H1 (cell line): ENCODE measurements at regions not wholly inside any gene's neighbourhood (a gene's known extent, or its start where the extent isn't known, plus 50 kb on each side); places are given as distances from the start of the nearest gene placed in this dataset.

Experiments
- CTCF ChIA-PET: fragments of 300-600 bp; sonication (Branson Sonifier 250); formaldehyde crosslinking; loops from one replicate; lab custom pipeline; 2021; ENCODE audit not compliant: partially characterized antibody; lab: Charles Lee
- POLR2A ChIA-PET: fragments of 300-600 bp; sonication (Branson Sonifier 250); formaldehyde crosslinking; loops from one replicate; lab custom pipeline; 2021; ENCODE audit warnings: inconsistent platforms; ENCODE audit not compliant: partially characterized antibody; lab: Charles Lee
- DNase-seq, 2 experiments: peaks; one replicate each; pipeline versions ENCODE4 v3.0.0 to v3.0.0-alpha.2; 2010 to 2022; ENCODE audit warnings: low spot score in 2 of 2, low read depth in 1 of 2, mixed read lengths in 1 of 2
- FAIRE-seq: peaks from 2 replicates; lab custom pipeline; 2011; peaks lifted over from hg19 to GRCh38; lab: Jason Lieb, UNC
- H2AFZ ChIP-seq: 2 replicates; pipeline ENCODE4 v1.8.1; 2012; ENCODE audit warnings: low read length, inconsistent platforms
- H2AK5ac ChIP-seq: 2 replicates; pipeline ENCODE4 v1.6.1; 2013; ENCODE audit warnings: low read depth, low read length
- H2BK120ac ChIP-seq: replicated peaks from 2 replicates; pipeline ENCODE3; 2013; ENCODE audit warnings: low read depth, low read length, inconsistent platforms
- H2BK12ac ChIP-seq: 2 replicates; pipeline ENCODE4 v1.6.1; 2013; ENCODE audit warnings: low read depth, low read length
- H2BK15ac ChIP-seq: 2 replicates; pipeline ENCODE4 v1.6.1; 2013; ENCODE audit warnings: low read length
- H2BK20ac ChIP-seq: 2 replicates; pipeline ENCODE4 v1.6.1; 2013; ENCODE audit warnings: low read length
- H2BK5ac ChIP-seq: 2 replicates; pipeline ENCODE4 v1.6.1; 2013; ENCODE audit warnings: low read depth, low read length
- H3K14ac ChIP-seq: 2 replicates; pipeline ENCODE4 v1.6.1; 2013; ENCODE audit warnings: inconsistent platforms; ENCODE audit not compliant: insufficient read length
- H3K18ac ChIP-seq: 2 replicates; pipeline ENCODE4 v1.6.1; 2013; ENCODE audit warnings: low read length; ENCODE audit errors: extremely low read depth
- H3K23ac ChIP-seq: 2 replicates; pipeline ENCODE4 v1.6.1; 2013; ENCODE audit warnings: inconsistent platforms; ENCODE audit not compliant: insufficient read length
- H3K23me2 ChIP-seq: 2 replicates; pipeline ENCODE4 v1.6.1; 2013; ENCODE audit warnings: low read depth, low read length
- H3K27ac ChIP-seq: 2 replicates; pipeline ENCODE4 v1.6.1; 2011; ENCODE audit warnings: low read depth, low read length, inconsistent platforms
- H3K27me3 ChIP-seq, 4 experiments: replicated peaks in 1 of 4; 1 replicate in 1 of 4; 2 replicates in 3 of 4; pipeline versions ENCODE4 v1.6.1 to v1.8.1; 2011 to 2013; ENCODE audit warnings: low read length in 3 of 4, mild to moderate bottlenecking in 3 of 4, inconsistent platforms in 2 of 4, mixed read lengths in 2 of 4, moderate library complexity in 1 of 4; ENCODE audit not compliant: control insufficient read depth in 3 of 4, insufficient read depth in 3 of 4; ENCODE audit errors: extremely low read depth in 1 of 4
- H3K36me3 ChIP-seq, 4 experiments: 2 replicates each; pipeline versions ENCODE4 v1.6.1 to v1.8.1; 2011 to 2013; ENCODE audit warnings: mild to moderate bottlenecking in 4 of 4, low read length in 3 of 4, moderate library complexity in 2 of 4, control low read depth in 1 of 4, inconsistent platforms in 1 of 4; ENCODE audit not compliant: insufficient read depth in 4 of 4, control insufficient read depth in 2 of 4
- H3K4ac ChIP-seq: replicated peaks from 2 replicates; pipeline ENCODE3; 2013; ENCODE audit warnings: low read length, low read depth, mixed read lengths, inconsistent platforms; ENCODE audit not compliant: insufficient read length
- H3K4me1 ChIP-seq, 4 experiments: replicated peaks in 1 of 4; 1 replicate in 1 of 4; 2 replicates in 3 of 4; pipeline versions ENCODE4 v1.6.1 to v1.8.1; 2011 to 2013; ENCODE audit warnings: low read length in 3 of 4, inconsistent platforms in 2 of 4, mixed read lengths in 1 of 4; ENCODE audit not compliant: insufficient read depth in 4 of 4, control insufficient read depth in 3 of 4
- H3K4me2 ChIP-seq, 2 experiments: 2 replicates each; pipeline versions ENCODE4 v1.6.1 to v1.8.1; 2011 to 2013; ENCODE audit warnings: low read depth in 2 of 2, low read length in 2 of 2, control low read depth in 1 of 2, inconsistent platforms in 1 of 2, mild to moderate bottlenecking in 1 of 2; ENCODE audit not compliant: insufficient read depth in 1 of 2
- H3K4me3 ChIP-seq, 4 experiments: fragments of 200-600, 300-600 bp in 1 of 4; sonication (generic), shearing (Covaris generic), sonication (Bioruptor Twin) in 1 of 4; 2 replicates each; pipeline versions ENCODE4 v1.5.1 to v1.8.1; 2011 to 2016; ENCODE audit warnings: low read length in 4 of 4, low read depth in 3 of 4, control low read depth in 2 of 4, inconsistent platforms in 2 of 4, mild to moderate bottlenecking in 2 of 4, mixed read lengths in 1 of 4, moderate library complexity in 1 of 4; ENCODE audit not compliant: insufficient read depth in 2 of 4; ENCODE audit errors: extremely low read depth in 1 of 4
- H3K56ac ChIP-seq: replicated peaks from 2 replicates; pipeline ENCODE3; 2013; ENCODE audit warnings: low read depth, mild to moderate bottlenecking, mixed read lengths, low read length, inconsistent platforms; ENCODE audit not compliant: insufficient read length
- H3K79me1 ChIP-seq: 2 replicates; pipeline ENCODE4 v1.6.1; 2013; ENCODE audit warnings: low read depth, low read length, control low read depth
- H3K79me2 ChIP-seq, 2 experiments: 2 replicates each; pipeline versions ENCODE4 v1.6.1 to v1.8.1; 2012 to 2013; ENCODE audit warnings: low read length in 2 of 2, mild to moderate bottlenecking in 2 of 2, inconsistent platforms in 1 of 2; ENCODE audit not compliant: insufficient read depth in 2 of 2, control insufficient read depth in 1 of 2
- H3K9ac ChIP-seq, 4 experiments: replicated peaks in 1 of 4; 1 replicate in 1 of 4; 2 replicates in 3 of 4; pipeline versions ENCODE4 v1.6.1 to v1.8.1; 2011 to 2013; ENCODE audit warnings: low read depth in 3 of 4, low read length in 3 of 4, control low read depth in 2 of 4, mild to moderate bottlenecking in 2 of 4, moderate library complexity in 2 of 4, inconsistent platforms in 1 of 4; ENCODE audit errors: extremely low read depth in 1 of 4
- H3K9me3 ChIP-seq, 2 experiments: 2 replicates each; pipeline versions ENCODE4 v1.6.1 to v1.8.1; 2012 to 2013; ENCODE audit warnings: mild to moderate bottlenecking in 2 of 2, moderate library complexity in 2 of 2, control low read depth in 1 of 2, inconsistent platforms in 1 of 2, low read depth in 1 of 2, low read length in 1 of 2, mixed read lengths in 1 of 2; ENCODE audit not compliant: insufficient read depth in 2 of 2
- H4K20me1 ChIP-seq, 2 experiments: replicated peaks in 1 of 2; 2 replicates each; pipeline versions ENCODE3 to v1.8.1; 2011 to 2013; ENCODE audit warnings: inconsistent platforms in 2 of 2, low read length in 2 of 2, mild to moderate bottlenecking in 1 of 2; ENCODE audit not compliant: insufficient read depth in 2 of 2, control insufficient read depth in 1 of 2
- H4K5ac ChIP-seq: 2 replicates; pipeline ENCODE4 v1.6.1; 2013; ENCODE audit warnings: low read length, low read depth, mixed read lengths, inconsistent platforms; ENCODE audit not compliant: insufficient read length
- H4K8ac ChIP-seq: 2 replicates; pipeline ENCODE4 v1.8.0; 2013; ENCODE audit warnings: mild to moderate bottlenecking, moderate library complexity, low read length, inconsistent platforms; ENCODE audit not compliant: insufficient read depth; ENCODE audit errors: extremely low read depth
- H4K91ac ChIP-seq: replicated peaks from 2 replicates; pipeline ENCODE3; 2013; ENCODE audit warnings: low read length, mixed read lengths, inconsistent platforms; ENCODE audit not compliant: insufficient read length
- CBX5 ChIP-seq: fragments of 300-800, 300-1000 bp; sonication (generic); IDR thresholded peaks from 2 replicates; pipeline ENCODE4 v1.7.1; 2016; ENCODE audit warnings: antibody characterized with exemption, low read length, low read depth
- CREB1 ChIP-seq: IDR thresholded peaks from 2 replicates; pipeline ENCODE4 v1.6.1; 2012; ENCODE audit warnings: inconsistent platforms
- CTBP2 ChIP-seq: IDR thresholded peaks from 2 replicates; pipeline ENCODE4 v1.7.0; 2011; ENCODE audit warnings: borderline replicate concordance, mild to moderate bottlenecking, moderate library complexity, mixed read lengths, low read length; ENCODE audit not compliant: insufficient read depth, insufficient read length
- CTCF ChIP-seq, 3 experiments: IDR thresholded peaks; 1 replicate in 2 of 3; 2 replicates in 1 of 3; pipeline versions ENCODE4 v1.5.1 to v1.6.1; 2011; ENCODE audit warnings: low read length in 3 of 3, mild to moderate bottlenecking in 3 of 3, inconsistent platforms in 2 of 3, low read depth in 1 of 3, moderate library complexity in 1 of 3; ENCODE audit not compliant: insufficient read depth in 1 of 3; ENCODE audit errors: control extremely low read depth in 1 of 3
- SP4 ChIP-seq: IDR thresholded peaks from 2 replicates; pipeline ENCODE4 v1.6.1; 2012; ENCODE audit warnings: low read length, inconsistent platforms
- WGBS, 2 experiments: shearing (Covaris generic) in 1 of 2; methylation state at CpG; one replicate each; pipeline versions ENCODE4 v1.1.6 to v1.1.7; 2013 to 2015; ENCODE audit warnings: low lambda C conversion rate in 2 of 2, mixed read lengths in 2 of 2, inconsistent platforms in 1 of 2, low coverage in 1 of 2, missing lambda C conversion rate in 1 of 2; ENCODE audit not compliant: insufficient replicate concordance in 2 of 2, insufficient coverage in 1 of 2, insufficient read length in 1 of 2; ENCODE audit errors: extremely low coverage in 1 of 2, missing lambda C conversion rate in 1 of 2; 5-methylcytosine and 5-hydroxymethylcytosine counted together

- ChIA-PET POLR2A (no interaction called here), CTCF (no interaction called here)
- DNase-seq, result no peak
- Histone ChIP-seq H3K79me2 (no peaks in the 10 kb centered on the region), H2AK5ac (no peak overlapping the region), H3K4me2 (no peak overlapping the region), H3K4ac (no peak overlapping the region), H3K79me1 (no peaks in the 10 kb centered on the region), H4K5ac (no peak overlapping the region), H3K4me3 (no peak overlapping the region), H2BK20ac (no peak overlapping the region), H3K36me3 (no peaks in the 10 kb centered on the region), H3K23ac (no peak overlapping the region), H4K20me1 (no peaks in the 10 kb centered on the region), H2BK120ac (no peak overlapping the region), H3K9me3 (no peaks in the 10 kb centered on the region; a peak in 1 of 4 replicates), H3K23me2 (no peaks in the 10 kb centered on the region), H3K56ac (no peak overlapping the region), H2BK5ac (no peak overlapping the region), H2AFZ (no peak overlapping the region), H3K4me1 (no peaks in the 10 kb centered on the region), H3K18ac (no peak overlapping the region), H4K8ac (no peak overlapping the region), H3K27me3 (no peaks in the 10 kb centered on the region), H3K9ac (no peak overlapping the region), H4K91ac (no peak overlapping the region), H2BK12ac (no peak overlapping the region), H3K14ac (no peak overlapping the region), H2BK15ac (no peak overlapping the region), H3K27ac (no peak overlapping the region)
- TF ChIP-seq CTCF (IDR thresholded peaks at IDR 0.05; ENCODE audit: control extremely low read depth in 1 of 3, insufficient read depth in 1 of 3, low read depth in 1 of 3, low read length in 3 of 3) (no peak), CBX5 (no peak), SP4 (no peak), CTBP2 (no peak), CREB1 (no peak)
- no peak for FAIRE-seq
- 90% methylated on average over 1 of the region's 1 CpG; no CpG with 5 or more reads in 1 of the 2 experiments for WGBS, 2 experiments
Observed at GRCh38 chr4:72797486-72797885, 228.5 kb upstream of the ADAMTS3 start.
